HepG2 (cell line): ENCODE measurements at regions not wholly inside any gene's neighbourhood (a gene's known extent, or its start where the extent isn't known, plus 50 kb on each side); places are given as distances from the start of the nearest gene placed in this dataset.

Experiments used
- ARID5B ChIP-seq: IDR thresholded peaks from 2 replicates; pipeline ENCODE4 v1.4.0; 2020; ENCODE audit warnings: mild to moderate bottlenecking, missing genetic modification reagents
- EHMT2 ChIP-seq: fragments of 200-600 bp; sonication (generic); IDR thresholded peaks from 2 replicates; pipeline ENCODE4 v1.7.0; 2017; ENCODE audit warnings: antibody characterized with exemption, low read depth, low read length, borderline replicate concordance
- GABPA ChIP-seq, 2 experiments: IDR thresholded peaks; 2 replicates each; pipeline ENCODE4 v1.6.1; 2011 to 2016; ENCODE audit warnings: low read depth in 2 of 2, low read length in 1 of 2, missing biosample characterization in 1 of 2, missing genetic modification characterization in 1 of 2
- GABPB1 ChIP-seq: IDR thresholded peaks from 2 replicates; pipeline ENCODE4 v1.6.1; 2016; ENCODE audit warnings: mild to moderate bottlenecking, missing genetic modification reagents, moderate library complexity, missing compliant biosample characterization
- HDAC1 ChIP-seq: sonication (generic); formaldehyde crosslinking; IDR thresholded peaks from 2 replicates; pipeline ENCODE4 v1.5.1; 2020; ENCODE audit warnings: mild to moderate bottlenecking, missing genetic modification reagents
- HNF4G ChIP-seq, 2 experiments: sonication (generic) in 1 of 2; formaldehyde crosslinking in 1 of 2; IDR thresholded peaks; 2 replicates each; pipeline versions ENCODE4 v1.4.0 to v1.6.1; 2011 to 2020; ENCODE audit warnings: borderline replicate concordance in 2 of 2, low read depth in 2 of 2, mild to moderate bottlenecking in 2 of 2, low read length in 1 of 2, missing genetic modification reagents in 1 of 2, moderate library complexity in 1 of 2
- HOXD1 ChIP-seq: sonication (generic); formaldehyde crosslinking; IDR thresholded peaks from 2 replicates; pipeline ENCODE4 v1.5.0; 2020; ENCODE audit warnings: missing genetic modification reagents
- MAFK ChIP-seq, 2 experiments: IDR thresholded peaks in 1 of 2; conservative IDR thresholded peaks in 1 of 2; 2 replicates each; pipeline ENCODE4 v1.6.1; 2011; ENCODE audit warnings: improper control_type of control experiment in 2 of 2, low read length in 2 of 2
- MED13 ChIP-seq: sonication (generic); formaldehyde crosslinking; IDR thresholded peaks from 2 replicates; pipeline ENCODE4 v1.5.0; 2020; ENCODE audit warnings: missing genetic modification reagents
- MIER2 ChIP-seq: IDR thresholded peaks from 2 replicates; pipeline ENCODE4 v1.6.1; 2016; ENCODE audit warnings: missing biosample characterization, missing genetic modification reagents
- NFKBIZ ChIP-seq: IDR thresholded peaks from 2 replicates; pipeline ENCODE4 v1.6.1; 2018; ENCODE audit warnings: missing genetic modification reagents, missing compliant biosample characterization
- PAF1 ChIP-seq: IDR thresholded peaks from 2 replicates; pipeline ENCODE4 v1.6.1; 2016; ENCODE audit warnings: missing genetic modification reagents, missing compliant biosample characterization
- PHF8 ChIP-seq: sonication (generic); formaldehyde crosslinking; IDR thresholded peaks from 2 replicates; pipeline ENCODE4 v1.5.0; 2020; ENCODE audit warnings: missing genetic modification reagents
- RFXAP ChIP-seq: sonication (generic); formaldehyde crosslinking; IDR thresholded peaks from 2 replicates; pipeline ENCODE4 v1.4.0; 2020; ENCODE audit warnings: missing genetic modification reagents, borderline replicate concordance
- SIN3B ChIP-seq: fragments of 150-350 bp; IDR thresholded peaks from 2 replicates; pipeline ENCODE4 v1.6.1; 2014; ENCODE audit warnings: low read length
- SMAD9 ChIP-seq: sonication (generic); formaldehyde crosslinking; IDR thresholded peaks from 2 replicates; pipeline ENCODE4 v1.5.1; 2020; ENCODE audit warnings: mild to moderate bottlenecking, missing genetic modification reagents
- TAF15 ChIP-seq: fragments of 200-400 bp; formaldehyde crosslinking; IDR thresholded peaks from one replicate; pipeline ENCODE4 v1.6.1; 2018; ENCODE audit warnings: mild to moderate bottlenecking, low read depth, low read length; ENCODE audit not compliant: poor library complexity, severe bottlenecking
- TCF12 ChIP-seq, 2 experiments: fragments of 450-650 bp in 1 of 2; sonication (generic) in 1 of 2; formaldehyde crosslinking in 1 of 2; IDR thresholded peaks; 2 replicates each; pipeline versions ENCODE4 v1.6.1 to v1.8.0; 2017 to 2022; ENCODE audit warnings: antibody characterized with exemption in 1 of 2, mild to moderate bottlenecking in 1 of 2, missing genetic modification reagents in 1 of 2, moderate library complexity in 1 of 2
- WIZ ChIP-seq: sonication (generic); formaldehyde crosslinking; IDR thresholded peaks from 2 replicates; pipeline ENCODE4 v1.5.1; 2020; ENCODE audit warnings: mild to moderate bottlenecking, missing genetic modification reagents
- ZKSCAN1 ChIP-seq: fragments of 150-350 bp; IDR thresholded peaks from 2 replicates; pipeline ENCODE4 v1.6.1; 2014; ENCODE audit warnings: low read length
- ZNF143 ChIP-seq: sonication (generic); formaldehyde crosslinking; IDR thresholded peaks from 2 replicates; pipeline ENCODE4 v1.4.0; 2020; ENCODE audit warnings: missing genetic modification reagents
- ZNF292 ChIP-seq: sonication (generic); formaldehyde crosslinking; IDR thresholded peaks from 2 replicates; pipeline ENCODE4 v1.8.1; 2022; ENCODE audit warnings: mild to moderate bottlenecking, low read depth, missing genetic modification reagents, borderline replicate concordance
- ZNF562 ChIP-seq: sonication (generic); formaldehyde crosslinking; IDR thresholded peaks from 2 replicates; pipeline ENCODE4 v1.8.0; 2022; ENCODE audit warnings: missing genetic modification reagents, borderline replicate concordance
- ZNF564 ChIP-seq: sonication (generic); formaldehyde crosslinking; IDR thresholded peaks from 2 replicates; pipeline ENCODE4 v1.8.1; 2023; ENCODE audit warnings: mild to moderate bottlenecking, missing genetic modification reagents
- ZNF652 ChIP-seq: IDR thresholded peaks from 2 replicates; pipeline ENCODE4 v1.6.1; 2016; ENCODE audit warnings: low read depth, borderline replicate concordance
- ZNF784 ChIP-seq: sonication (generic); formaldehyde crosslinking; IDR thresholded peaks from 2 replicates; pipeline ENCODE4 v1.5.1; 2020; ENCODE audit warnings: missing genetic modification reagents, mild to moderate bottlenecking, borderline replicate concordance

- peak; percentile 55; the same call in 1 of the 2 replicates for TF ChIP-seq ARID5B (CRISPR knock-in tag)
- no peak for TF ChIP-seq GABPB1 (CRISPR knock-in tag)
- no peak for TF ChIP-seq ZNF784 (CRISPR knock-in tag)
- TF ChIP-seq WIZ (CRISPR knock-in tag) = no peak
- TF ChIP-seq ZNF292 = no peak
- no peak for TF ChIP-seq NFKBIZ (CRISPR knock-in tag)
- no peak for TF ChIP-seq SIN3B
- TF ChIP-seq SMAD9 (CRISPR knock-in tag) = no peak
- no peak for TF ChIP-seq ZNF564 (CRISPR knock-in tag)
- TF ChIP-seq TCF12 (IDR thresholded peaks at IDR 0.05) = no peak
- TF ChIP-seq TCF12 (CRISPR knock-in tag; IDR thresholded peaks at IDR 0.05) = no peak
- TF ChIP-seq HOXD1 = no peak
- TF ChIP-seq TAF15 = no peak
- no peak for TF ChIP-seq MED13 (CRISPR knock-in tag)
- no peak for TF ChIP-seq PHF8
- 0 out of 2 replicates have a peak, but pooled peaks have one; percentile 28 for TF ChIP-seq HDAC1 (CRISPR knock-in tag)
- TF ChIP-seq ZNF143 (CRISPR knock-in tag) = no peak
- no peak for TF ChIP-seq MAFK (conservative IDR thresholded peaks at IDR 0.05 in 1 of 2, IDR thresholded peaks at IDR 0.05 in 1 of 2; ENCODE audit: low read length in 2 of 2)
- no peak for TF ChIP-seq PAF1 (CRISPR knock-in tag)
- TF ChIP-seq RFXAP (CRISPR knock-in tag) = no peak
- no peak for TF ChIP-seq HNF4G (IDR thresholded peaks at IDR 0.05; ENCODE audit: borderline replicate concordance, low read depth, low read length)
- no peak for TF ChIP-seq HNF4G (CRISPR knock-in tag; IDR thresholded peaks at IDR 0.05; ENCODE audit: borderline replicate concordance, low read depth)
- no peak for TF ChIP-seq GABPA (IDR thresholded peaks at IDR 0.05; ENCODE audit: low read depth, low read length)
- TF ChIP-seq GABPA (CRISPR knock-in tag; IDR thresholded peaks at IDR 0.05; ENCODE audit: low read depth) = no peak
- no peak for TF ChIP-seq ZNF562
- no peak for TF ChIP-seq MIER2 (CRISPR knock-in tag)
- TF ChIP-seq ZKSCAN1 = no peak
- no peak for TF ChIP-seq EHMT2
- TF ChIP-seq ZNF652 = peak; percentile 69
Measured at GRCh38 chr3:194078045-194078821, 57.7 kb upstream of the HES1 start (continued).
